H1 (cell line): ENCODE measurements at regions not wholly inside any gene's neighbourhood (a gene's known extent, or its start where the extent isn't known, plus 50 kb on each side); places are given as distances from the start of the nearest gene placed in this dataset.

Experiments used
- CHD1 ChIP-seq: IDR thresholded peaks from 2 replicates; pipeline ENCODE4 v1.6.1; 2012; ENCODE audit warnings: low read depth, low read length, improper control_type of control experiment
- EGR1 ChIP-seq: IDR thresholded peaks from 2 replicates; pipeline ENCODE4 v1.6.1; 2011; ENCODE audit warnings: low read depth, low read length, borderline replicate concordance
- FOSL1 ChIP-seq: IDR thresholded peaks from 2 replicates; pipeline ENCODE4 v1.6.1; 2011; ENCODE audit warnings: mild to moderate bottlenecking, low read depth, low read length, moderate library complexity; ENCODE audit not compliant: insufficient read depth
- JUND ChIP-seq: IDR thresholded peaks from 2 replicates; pipeline ENCODE4 v1.6.1; 2011; ENCODE audit warnings: mild to moderate bottlenecking, improper control_type of control experiment, low read length
- KDM4A ChIP-seq: IDR thresholded peaks from one replicate; pipeline ENCODE4 v1.7.1; 2012; ENCODE audit warnings: low read depth, mild to moderate bottlenecking, moderate library complexity, low read length, inconsistent platforms; ENCODE audit not compliant: severe bottlenecking
- RAD21 ChIP-seq, 2 experiments: IDR thresholded peaks in 1 of 2; conservative IDR thresholded peaks in 1 of 2; 2 replicates each; pipeline ENCODE4 v1.6.1; 2011; ENCODE audit warnings: low read depth in 2 of 2, low read length in 2 of 2, improper control_type of control experiment in 1 of 2, inconsistent platforms in 1 of 2, mild to moderate bottlenecking in 1 of 2, moderate library complexity in 1 of 2
- RXRA ChIP-seq: IDR thresholded peaks from 2 replicates; pipeline ENCODE4 v1.6.1; 2011; ENCODE audit warnings: low read depth, mild to moderate bottlenecking, low read length, moderate library complexity; ENCODE audit not compliant: insufficient read depth
- TBP ChIP-seq: IDR thresholded peaks from 2 replicates; pipeline ENCODE4 v1.6.1; 2011; ENCODE audit warnings: low read depth, low read length, improper control_type of control experiment
- TEAD4 ChIP-seq: IDR thresholded peaks from 2 replicates; pipeline ENCODE4 v1.6.1; 2012; ENCODE audit warnings: low read depth, low read length, inconsistent platforms, mixed read lengths
- TF ChIP-seq, protein P1 (sequence below): fragments of 300-600 bp; sonication (generic); IDR thresholded peaks from 2 replicates; pipeline ENCODE4 v1.7.1; 2012; ENCODE audit warnings: low read length, moderate library complexity, mild to moderate bottlenecking, inconsistent platforms; ENCODE audit not compliant: insufficient replicate concordance
- TF ChIP-seq, protein P2 (sequence below): IDR thresholded peaks from 2 replicates; pipeline ENCODE4 v1.6.1; 2012; ENCODE audit warnings: low read length, inconsistent platforms

DNA sequence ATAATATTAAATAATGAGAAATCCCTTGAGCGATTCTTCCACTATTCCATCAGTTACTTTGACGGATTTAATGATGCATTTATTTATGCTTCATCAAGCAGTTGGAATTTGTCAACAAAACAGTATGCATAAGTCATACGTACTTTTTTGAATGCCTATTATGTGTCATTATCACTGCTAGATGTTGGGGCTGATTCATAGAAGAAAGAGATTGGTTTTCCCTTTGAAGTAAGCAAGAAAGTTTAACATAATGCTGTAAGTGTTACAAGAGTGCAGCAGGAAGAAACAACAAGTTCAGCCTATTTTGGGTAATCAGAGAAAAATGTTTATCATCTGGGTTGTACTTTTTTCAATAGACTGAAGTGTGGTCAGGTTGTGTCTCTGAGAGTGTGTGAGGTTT, 121.2 kb upstream of the RANBP3L start (continued):
- TF ChIP-seq, protein P1, sequence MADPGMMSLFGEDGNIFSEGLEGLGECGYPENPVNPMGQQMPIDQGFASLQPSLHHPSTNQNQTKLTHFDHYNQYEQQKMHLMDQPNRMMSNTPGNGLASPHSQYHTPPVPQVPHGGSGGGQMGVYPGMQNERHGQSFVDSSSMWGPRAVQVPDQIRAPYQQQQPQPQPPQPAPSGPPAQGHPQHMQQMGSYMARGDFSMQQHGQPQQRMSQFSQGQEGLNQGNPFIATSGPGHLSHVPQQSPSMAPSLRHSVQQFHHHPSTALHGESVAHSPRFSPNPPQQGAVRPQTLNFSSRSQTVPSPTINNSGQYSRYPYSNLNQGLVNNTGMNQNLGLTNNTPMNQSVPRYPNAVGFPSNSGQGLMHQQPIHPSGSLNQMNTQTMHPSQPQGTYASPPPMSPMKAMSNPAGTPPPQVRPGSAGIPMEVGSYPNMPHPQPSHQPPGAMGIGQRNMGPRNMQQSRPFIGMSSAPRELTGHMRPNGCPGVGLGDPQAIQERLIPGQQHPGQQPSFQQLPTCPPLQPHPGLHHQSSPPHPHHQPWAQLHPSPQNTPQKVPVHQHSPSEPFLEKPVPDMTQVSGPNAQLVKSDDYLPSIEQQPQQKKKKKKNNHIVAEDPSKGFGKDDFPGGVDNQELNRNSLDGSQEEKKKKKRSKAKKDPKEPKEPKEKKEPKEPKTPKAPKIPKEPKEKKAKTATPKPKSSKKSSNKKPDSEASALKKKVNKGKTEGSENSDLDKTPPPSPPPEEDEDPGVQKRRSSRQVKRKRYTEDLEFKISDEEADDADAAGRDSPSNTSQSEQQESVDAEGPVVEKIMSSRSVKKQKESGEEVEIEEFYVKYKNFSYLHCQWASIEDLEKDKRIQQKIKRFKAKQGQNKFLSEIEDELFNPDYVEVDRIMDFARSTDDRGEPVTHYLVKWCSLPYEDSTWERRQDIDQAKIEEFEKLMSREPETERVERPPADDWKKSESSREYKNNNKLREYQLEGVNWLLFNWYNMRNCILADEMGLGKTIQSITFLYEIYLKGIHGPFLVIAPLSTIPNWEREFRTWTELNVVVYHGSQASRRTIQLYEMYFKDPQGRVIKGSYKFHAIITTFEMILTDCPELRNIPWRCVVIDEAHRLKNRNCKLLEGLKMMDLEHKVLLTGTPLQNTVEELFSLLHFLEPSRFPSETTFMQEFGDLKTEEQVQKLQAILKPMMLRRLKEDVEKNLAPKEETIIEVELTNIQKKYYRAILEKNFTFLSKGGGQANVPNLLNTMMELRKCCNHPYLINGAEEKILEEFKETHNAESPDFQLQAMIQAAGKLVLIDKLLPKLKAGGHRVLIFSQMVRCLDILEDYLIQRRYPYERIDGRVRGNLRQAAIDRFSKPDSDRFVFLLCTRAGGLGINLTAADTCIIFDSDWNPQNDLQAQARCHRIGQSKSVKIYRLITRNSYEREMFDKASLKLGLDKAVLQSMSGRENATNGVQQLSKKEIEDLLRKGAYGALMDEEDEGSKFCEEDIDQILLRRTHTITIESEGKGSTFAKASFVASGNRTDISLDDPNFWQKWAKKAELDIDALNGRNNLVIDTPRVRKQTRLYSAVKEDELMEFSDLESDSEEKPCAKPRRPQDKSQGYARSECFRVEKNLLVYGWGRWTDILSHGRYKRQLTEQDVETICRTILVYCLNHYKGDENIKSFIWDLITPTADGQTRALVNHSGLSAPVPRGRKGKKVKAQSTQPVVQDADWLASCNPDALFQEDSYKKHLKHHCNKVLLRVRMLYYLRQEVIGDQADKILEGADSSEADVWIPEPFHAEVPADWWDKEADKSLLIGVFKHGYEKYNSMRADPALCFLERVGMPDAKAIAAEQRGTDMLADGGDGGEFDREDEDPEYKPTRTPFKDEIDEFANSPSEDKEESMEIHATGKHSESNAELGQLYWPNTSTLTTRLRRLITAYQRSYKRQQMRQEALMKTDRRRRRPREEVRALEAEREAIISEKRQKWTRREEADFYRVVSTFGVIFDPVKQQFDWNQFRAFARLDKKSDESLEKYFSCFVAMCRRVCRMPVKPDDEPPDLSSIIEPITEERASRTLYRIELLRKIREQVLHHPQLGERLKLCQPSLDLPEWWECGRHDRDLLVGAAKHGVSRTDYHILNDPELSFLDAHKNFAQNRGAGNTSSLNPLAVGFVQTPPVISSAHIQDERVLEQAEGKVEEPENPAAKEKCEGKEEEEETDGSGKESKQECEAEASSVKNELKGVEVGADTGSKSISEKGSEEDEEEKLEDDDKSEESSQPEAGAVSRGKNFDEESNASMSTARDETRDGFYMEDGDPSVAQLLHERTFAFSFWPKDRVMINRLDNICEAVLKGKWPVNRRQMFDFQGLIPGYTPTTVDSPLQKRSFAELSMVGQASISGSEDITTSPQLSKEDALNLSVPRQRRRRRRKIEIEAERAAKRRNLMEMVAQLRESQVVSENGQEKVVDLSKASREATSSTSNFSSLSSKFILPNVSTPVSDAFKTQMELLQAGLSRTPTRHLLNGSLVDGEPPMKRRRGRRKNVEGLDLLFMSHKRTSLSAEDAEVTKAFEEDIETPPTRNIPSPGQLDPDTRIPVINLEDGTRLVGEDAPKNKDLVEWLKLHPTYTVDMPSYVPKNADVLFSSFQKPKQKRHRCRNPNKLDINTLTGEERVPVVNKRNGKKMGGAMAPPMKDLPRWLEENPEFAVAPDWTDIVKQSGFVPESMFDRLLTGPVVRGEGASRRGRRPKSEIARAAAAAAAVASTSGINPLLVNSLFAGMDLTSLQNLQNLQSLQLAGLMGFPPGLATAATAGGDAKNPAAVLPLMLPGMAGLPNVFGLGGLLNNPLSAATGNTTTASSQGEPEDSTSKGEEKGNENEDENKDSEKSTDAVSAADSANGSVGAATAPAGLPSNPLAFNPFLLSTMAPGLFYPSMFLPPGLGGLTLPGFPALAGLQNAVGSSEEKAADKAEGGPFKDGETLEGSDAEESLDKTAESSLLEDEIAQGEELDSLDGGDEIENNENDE, result no peak
- TF ChIP-seq JUND (no peak), CHD1 (no peak), TBP (no peak), RXRA (no peak), FOSL1 (no peak), KDM4A (no peak), EGR1 (no peak), RAD21 (IDR thresholded peaks at IDR 0.05 in 1 of 2, conservative IDR thresholded peaks at IDR 0.05 in 1 of 2; ENCODE audit: low read depth in 2 of 2, low read length in 2 of 2) (no peak), TEAD4 (no peak)
- TF ChIP-seq, protein P2, sequence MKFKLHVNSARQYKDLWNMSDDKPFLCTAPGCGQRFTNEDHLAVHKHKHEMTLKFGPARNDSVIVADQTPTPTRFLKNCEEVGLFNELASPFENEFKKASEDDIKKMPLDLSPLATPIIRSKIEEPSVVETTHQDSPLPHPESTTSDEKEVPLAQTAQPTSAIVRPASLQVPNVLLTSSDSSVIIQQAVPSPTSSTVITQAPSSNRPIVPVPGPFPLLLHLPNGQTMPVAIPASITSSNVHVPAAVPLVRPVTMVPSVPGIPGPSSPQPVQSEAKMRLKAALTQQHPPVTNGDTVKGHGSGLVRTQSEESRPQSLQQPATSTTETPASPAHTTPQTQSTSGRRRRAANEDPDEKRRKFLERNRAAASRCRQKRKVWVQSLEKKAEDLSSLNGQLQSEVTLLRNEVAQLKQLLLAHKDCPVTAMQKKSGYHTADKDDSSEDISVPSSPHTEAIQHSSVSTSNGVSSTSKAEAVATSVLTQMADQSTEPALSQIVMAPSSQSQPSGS, result no peak
